Hepatocyte (in vitro differentiated cells): ENCODE measurements at regions not wholly inside any gene's neighbourhood (a gene's known extent, or its start where the extent isn't known, plus 50 kb on each side); places are given as distances from the start of the nearest gene placed in this dataset.

Source experiments
- CTCF ChIP-seq: fragments of 200-600 bp; sonication (generic); IDR thresholded peaks from 2 replicates; pipeline ENCODE4 v1.5.1; 2016; ENCODE audit warnings: antibody characterized with exemption, mild to moderate bottlenecking; ENCODE audit not compliant: poor library complexity
- EZH2 ChIP-seq: fragments of 200-600 bp; sonication (generic); IDR thresholded peaks from 2 replicates; pipeline ENCODE4 v1.6.1; 2016; ENCODE audit warnings: antibody characterized with exemption, mild to moderate bottlenecking, borderline replicate concordance

GRCh38 chr6:55654445-55654844 is 75.5 kb upstream of the HMGCLL1 start:
- no peak for TF ChIP-seq CTCF
- no peak for TF ChIP-seq EZH2
